ENCODE measurements at regions not wholly inside any gene's neighbourhood (a gene's known extent, or its start where the extent isn't known, plus 50 kb on each side); places are given as distances from the start of the nearest gene placed in this dataset.

DNA sequence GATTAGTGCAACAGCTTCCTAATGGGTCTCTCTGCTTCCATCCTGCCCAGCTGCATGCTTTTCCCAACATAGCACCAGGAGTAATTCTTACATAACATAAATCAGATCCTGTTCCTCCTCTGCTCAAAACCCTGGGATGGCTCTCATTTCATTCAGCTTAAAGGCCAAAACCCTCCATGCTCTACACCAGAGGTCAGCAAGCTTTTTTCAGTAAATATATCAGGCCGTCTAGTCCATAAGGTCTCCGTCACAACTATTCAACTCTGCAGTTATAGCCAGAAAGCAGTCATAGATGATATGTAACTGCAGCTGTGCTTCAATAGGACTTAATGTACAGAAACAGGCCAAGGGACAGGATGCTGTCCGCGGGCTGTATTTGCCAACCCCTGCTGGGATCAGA is 202.8 kb upstream of the UBE2E2 start:
- TF ChIP-seq POLR2AphosphoS5 (IDR thresholded peaks at IDR 0.05) (no peak), EP300 (IDR thresholded peaks at IDR 0.05) (no peak), POLR2A (IDR thresholded peaks at IDR 0.05) (no peak)
- TF ChIP-seq, protein P1, sequence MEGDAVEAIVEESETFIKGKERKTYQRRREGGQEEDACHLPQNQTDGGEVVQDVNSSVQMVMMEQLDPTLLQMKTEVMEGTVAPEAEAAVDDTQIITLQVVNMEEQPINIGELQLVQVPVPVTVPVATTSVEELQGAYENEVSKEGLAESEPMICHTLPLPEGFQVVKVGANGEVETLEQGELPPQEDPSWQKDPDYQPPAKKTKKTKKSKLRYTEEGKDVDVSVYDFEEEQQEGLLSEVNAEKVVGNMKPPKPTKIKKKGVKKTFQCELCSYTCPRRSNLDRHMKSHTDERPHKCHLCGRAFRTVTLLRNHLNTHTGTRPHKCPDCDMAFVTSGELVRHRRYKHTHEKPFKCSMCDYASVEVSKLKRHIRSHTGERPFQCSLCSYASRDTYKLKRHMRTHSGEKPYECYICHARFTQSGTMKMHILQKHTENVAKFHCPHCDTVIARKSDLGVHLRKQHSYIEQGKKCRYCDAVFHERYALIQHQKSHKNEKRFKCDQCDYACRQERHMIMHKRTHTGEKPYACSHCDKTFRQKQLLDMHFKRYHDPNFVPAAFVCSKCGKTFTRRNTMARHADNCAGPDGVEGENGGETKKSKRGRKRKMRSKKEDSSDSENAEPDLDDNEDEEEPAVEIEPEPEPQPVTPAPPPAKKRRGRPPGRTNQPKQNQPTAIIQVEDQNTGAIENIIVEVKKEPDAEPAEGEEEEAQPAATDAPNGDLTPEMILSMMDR (IDR thresholded peaks at IDR 0.05): no peak

All from stomach (tissue), 4 donors.